Left lobe of liver (tissue), 2 donors: ENCODE measurements at regions not wholly inside any gene's neighbourhood (a gene's known extent, or its start where the extent isn't known, plus 50 kb on each side); places are given as distances from the start of the nearest gene placed in this dataset.
A peak's percentile ranks its signal among the peaks of the same experiment; 100 is the strongest.

Source experiments
- ATAC-seq: fragments of 200-7000 bp; cut with Tn5 transposase; one replicate; pipeline ENCODE4 v1.9.1; 2020; ENCODE audit warnings: mild to moderate bottlenecking, moderate library complexity
- DNase-seq: peaks from one replicate; pipeline ENCODE4 v3.0.0-alpha.2; 2020; ENCODE audit warnings: low spot score
- donor health status: DM: no; HTN: no; CAD: no; lungs with moderate emphysema.
- donor health status: DM: no; HTN: yes; CAD: no.

DNA sequence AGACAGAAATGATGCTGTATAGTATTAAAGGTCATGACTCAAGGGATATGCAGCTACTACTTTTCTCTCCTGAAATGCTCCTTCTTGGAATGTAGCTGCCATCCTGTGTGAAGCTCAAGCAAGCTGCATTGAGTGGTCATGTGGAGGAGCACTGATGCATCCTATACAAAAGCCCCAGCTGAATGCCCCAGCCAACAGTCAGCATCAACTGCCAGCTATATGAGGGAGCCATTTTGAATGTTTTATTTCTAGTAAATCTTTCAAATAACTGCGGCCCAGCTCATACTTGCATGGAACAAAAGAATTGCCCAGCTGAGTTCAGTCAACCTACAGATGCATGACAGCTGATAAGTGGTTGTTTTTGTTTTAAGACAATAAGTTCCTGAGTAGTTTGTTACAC is 165.0 kb upstream of the GEMIN8 start:
- DNase-seq (no peak), ATAC-seq (no peak)

DNA sequence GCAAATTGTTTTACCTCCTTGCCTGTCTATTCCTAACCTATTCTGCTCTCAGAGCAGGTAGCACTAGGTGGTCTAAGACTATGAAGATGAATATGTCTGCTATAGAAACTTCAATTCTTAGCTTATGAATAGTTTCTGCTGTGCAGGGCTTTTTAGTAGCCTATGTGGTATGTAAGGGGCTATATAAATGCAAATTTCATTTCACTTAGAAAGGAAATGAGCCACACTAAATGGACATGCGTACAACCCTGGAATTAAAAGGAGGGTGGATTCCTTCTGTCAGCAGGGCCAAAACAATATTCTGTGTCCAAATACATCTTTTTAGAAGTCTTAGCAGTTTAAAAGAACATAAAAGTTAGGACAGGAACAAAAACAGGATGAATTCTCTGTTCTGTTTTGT is 163.9 kb upstream of the GEMIN8 start:
- ATAC-seq: no peak
- no peak for DNase-seq

DNA sequence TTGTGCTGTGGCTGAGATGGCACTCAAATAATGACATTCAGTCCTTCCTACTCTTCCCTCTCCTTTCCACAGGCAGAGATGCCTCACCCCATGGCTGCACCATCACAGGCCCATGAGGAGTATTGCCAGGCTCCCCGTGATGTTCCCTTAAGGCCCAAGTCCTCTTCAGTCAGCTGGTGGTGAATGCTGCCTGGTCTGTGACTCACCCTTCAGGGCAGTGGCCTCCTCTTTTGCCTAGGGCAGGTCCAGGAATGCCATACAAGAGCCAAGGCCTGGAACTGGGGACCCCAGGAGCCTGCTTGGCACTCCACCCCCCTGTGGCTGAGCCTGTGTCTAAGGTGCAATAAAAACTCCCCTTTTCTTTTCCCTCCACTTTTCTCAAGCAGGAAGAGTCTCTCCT is 144.2 kb upstream of the GEMIN8 start:
- no peak for ATAC-seq

DNA sequence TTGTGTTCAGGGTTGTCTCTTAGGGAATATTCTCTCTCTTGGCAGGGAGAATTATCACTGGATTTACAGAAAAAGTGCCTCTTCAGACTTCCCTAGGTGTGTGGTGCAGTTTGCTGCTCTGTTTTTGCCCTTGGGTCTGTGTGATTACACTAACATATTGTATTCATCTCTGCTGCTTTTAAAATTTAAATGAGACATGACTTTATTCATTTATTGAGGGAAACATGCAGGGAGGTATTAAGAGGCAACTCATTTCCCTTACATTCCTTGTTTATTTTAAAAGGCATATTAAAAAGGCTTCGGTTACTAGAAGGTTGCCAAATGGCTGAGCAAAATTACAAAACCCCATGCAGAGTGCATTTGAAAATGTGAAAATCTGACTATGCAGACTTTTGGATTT is 135.1 kb upstream of the GEMIN8 start:
- DNase-seq (no peak), ATAC-seq (no peak)

More for the DNA sequence above, 144.2 kb upstream of the GEMIN8 start:
- no peak for DNase-seq

DNA sequence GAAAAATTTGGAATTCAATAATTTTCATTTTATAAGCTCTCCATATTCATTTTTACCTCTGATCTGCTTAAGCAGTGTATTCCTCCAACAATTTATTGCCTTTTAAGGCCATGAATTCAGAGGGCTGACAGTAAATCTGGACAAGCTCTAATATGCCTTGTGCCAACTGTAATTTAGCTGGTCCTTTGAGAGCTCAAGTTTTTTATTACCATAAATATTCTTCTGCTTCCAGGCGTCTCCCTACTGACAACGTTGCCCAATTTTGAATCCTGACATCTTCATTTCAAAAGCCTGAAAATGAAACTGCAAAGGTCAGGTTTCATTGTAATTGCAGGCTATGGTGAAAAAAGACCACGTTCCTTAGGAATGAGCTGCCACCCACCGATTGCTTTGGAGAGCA is 95.8 kb upstream of the GEMIN8 start:
- DNase-seq (no peak), ATAC-seq (no peak)

DNA sequence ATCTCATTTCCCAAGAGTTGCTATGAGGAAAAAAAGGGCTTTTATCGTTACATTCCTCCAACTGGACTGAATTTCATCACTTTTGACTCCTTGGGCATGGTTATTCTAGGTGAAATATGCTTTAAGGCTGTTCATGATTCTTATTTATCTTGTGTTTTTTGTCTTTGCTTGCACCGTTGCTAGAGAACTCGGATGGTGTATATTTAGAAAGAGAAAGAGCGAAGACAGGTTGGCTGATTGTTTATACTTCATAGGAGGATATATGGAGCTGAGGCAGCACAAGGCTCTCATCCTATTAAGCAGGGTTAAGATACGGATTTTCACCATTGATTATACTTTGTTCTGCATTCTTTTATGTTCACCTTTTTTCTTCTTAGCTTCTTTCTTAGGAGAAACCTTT is 94.9 kb upstream of the GEMIN8 start:
- ATAC-seq (no peak), DNase-seq (no peak)

DNA sequence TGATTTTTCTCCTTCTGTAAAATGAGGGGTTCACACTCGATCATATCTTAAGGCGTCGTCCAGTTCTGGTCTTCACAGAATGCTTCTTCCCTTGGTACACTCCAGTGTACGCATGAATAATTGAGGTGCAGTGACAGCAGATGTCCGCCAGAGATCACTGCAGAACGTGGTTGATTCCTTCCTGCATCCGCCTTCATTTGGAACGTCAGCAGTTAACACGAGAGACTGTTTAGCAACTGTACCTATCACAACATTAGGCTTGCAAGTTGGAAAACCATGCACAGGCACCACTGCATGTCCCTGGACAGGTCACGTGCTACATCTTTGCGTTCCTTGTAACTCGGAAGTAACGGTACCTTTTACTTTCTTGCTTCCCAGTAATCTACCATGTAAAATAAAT is 66.0 kb upstream of the GEMIN8 start:
- DNase-seq: no peak
- peak; percentile 41 for ATAC-seq

DNA sequence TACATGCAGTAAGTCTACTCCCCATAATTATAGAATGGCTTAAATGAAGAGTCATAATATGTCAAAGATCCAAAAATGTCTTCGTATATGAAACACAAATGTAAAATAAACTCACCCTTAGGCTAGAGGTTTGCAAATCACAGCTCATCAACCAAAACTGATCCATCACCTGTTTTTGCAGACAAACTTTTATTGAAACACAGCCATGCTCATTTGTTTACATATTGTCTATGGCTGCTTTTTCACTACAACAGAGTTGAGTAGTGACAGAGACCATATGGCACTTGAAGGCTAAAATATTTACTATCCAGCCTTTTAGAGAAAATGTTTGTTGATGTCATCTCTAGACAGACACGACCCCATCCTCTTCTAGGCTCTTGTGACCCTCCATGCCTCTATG is 64.5 kb upstream of the GEMIN8 start:
- no peak for DNase-seq

DNA sequence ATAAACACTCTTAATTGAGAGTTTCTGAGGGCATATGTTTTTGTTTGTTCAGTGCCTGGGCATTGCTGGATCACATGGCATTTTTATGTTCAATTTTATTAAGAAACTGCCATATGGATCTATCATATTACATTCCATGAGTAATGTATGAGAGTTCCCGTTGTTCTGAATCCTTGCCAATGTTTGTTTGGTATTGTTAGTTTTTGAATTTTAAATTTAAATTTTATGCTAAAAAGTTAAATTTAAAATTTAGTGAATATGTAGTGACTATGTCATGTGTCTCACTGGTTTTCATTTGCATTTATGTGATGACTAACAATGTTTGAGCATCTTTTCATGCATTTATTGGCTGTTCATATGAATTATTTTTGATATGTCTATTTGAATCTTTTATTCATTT is 54.8 kb upstream of the GEMIN8 start:
- ATAC-seq: no peak
- DNase-seq: no peak

More for the DNA sequence above, 64.5 kb upstream of the GEMIN8 start:
- no peak for ATAC-seq

DNA sequence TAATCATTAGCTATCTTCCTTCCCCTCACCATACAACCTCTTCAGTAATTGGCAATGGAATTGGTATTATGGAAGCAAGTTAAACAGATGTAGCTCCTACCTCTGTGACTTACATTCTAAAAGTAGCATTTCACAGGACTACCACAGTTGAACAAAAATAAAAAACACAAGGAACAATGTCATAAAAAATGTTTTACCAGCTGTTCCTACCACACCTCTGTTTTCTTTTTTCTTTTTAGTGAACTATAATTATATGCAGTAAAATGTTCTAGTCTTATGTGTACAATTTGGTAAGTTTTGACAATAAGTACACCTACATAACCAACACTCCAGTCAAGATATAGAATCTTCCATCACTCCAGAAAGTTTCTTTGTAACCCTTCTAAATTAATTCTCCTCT is 54.1 kb upstream of the GEMIN8 start:
- DNase-seq: no peak
- ATAC-seq: no peak

DNA sequence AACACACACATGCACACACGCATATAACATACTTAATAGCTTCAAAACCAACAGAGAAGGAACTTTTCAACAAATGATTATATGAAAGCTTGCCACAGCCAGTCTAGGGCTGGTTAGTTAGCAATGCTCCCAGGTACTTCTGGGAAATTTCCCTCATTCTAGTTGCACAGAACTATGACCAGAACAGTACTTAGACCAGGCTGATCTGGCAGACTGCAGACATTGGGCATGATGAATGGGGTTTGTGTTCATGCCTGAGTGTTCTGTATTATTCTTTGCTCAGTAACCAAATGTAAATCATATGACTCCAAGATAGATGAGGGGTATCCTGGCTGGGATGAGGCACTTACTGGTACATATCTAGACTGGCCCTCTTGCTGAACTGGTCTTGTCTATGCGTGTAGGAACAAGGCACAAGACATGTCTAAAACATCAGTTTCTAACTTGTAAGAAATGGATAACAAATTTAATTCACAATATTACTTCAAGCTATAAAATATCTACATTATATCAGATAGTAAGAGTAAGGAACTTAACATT is 50.3 kb upstream of the GEMIN8 start:
- DNase-seq: no peak
- ATAC-seq: no peak
